Mesothelial cell of epicardium (in vitro differentiated cells): ENCODE measurements at regions not wholly inside any gene's neighbourhood (a gene's known extent, or its start where the extent isn't known, plus 50 kb on each side); places are given as distances from the start of the nearest gene placed in this dataset.

Source experiments
- DNase-seq, 2 experiments: peaks; one replicate each; pipeline ENCODE4 v3.0.0; 2021; ENCODE audit warnings: low spot score in 2 of 2; ENCODE audit not compliant: unreplicated experiment in 2 of 2
- H3K27ac Mint-ChIP-seq: 2 replicates; pipeline ENCODE4 v1.8.0; 2021; ENCODE audit warnings: mixed read lengths
- H3K27me3 Mint-ChIP-seq: 2 replicates; pipeline ENCODE4 v1.8.0; 2021; ENCODE audit warnings: low read depth, mixed read lengths
- H3K36me3 Mint-ChIP-seq: 2 replicates; pipeline ENCODE4 v1.8.0; 2021; ENCODE audit warnings: mixed read lengths
- H3K4me1 Mint-ChIP-seq: 2 replicates; pipeline ENCODE4 v1.8.0; 2021; ENCODE audit warnings: mixed read lengths
- H3K4me3 Mint-ChIP-seq: 2 replicates; pipeline ENCODE4 v1.8.0; 2021; ENCODE audit warnings: mild to moderate bottlenecking, moderate library complexity, mixed read lengths
- H3K9me3 Mint-ChIP-seq: 2 replicates; pipeline ENCODE4 v1.8.0; 2021; ENCODE audit warnings: mixed read lengths
- CTCF ChIP-seq: fragments of 200-600 bp; sonication (generic); IDR thresholded peaks from one replicate; pipeline ENCODE4 v1.5.0; 2021; ENCODE audit warnings: antibody characterized with exemption; ENCODE audit not compliant: unreplicated experiment

DNA sequence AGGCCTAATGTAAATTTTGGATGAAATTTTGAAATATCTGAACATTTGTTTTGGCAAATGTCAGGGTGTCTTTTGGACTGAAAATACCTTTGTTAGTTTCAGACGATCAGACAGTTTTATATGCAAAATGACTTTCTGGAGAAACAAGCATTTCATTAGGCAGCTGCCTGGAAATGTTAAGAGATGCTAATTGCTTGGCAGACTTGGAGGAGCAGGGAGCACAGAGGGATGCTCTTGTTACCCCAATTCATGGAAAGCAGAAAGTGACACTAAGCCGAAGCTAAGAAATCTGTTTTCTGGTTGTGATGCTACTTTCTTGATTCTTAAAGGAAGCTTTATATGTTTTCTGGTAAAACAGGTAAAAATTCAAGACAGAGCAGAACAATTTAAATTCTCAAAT, 204.3 kb upstream of the GBE1 start:
- Mint-ChIP-seq H3K27me3 (no peaks in the 10 kb centered on the region), H3K27ac (no peak overlapping the region), H3K4me3 (no peak overlapping the region), H3K9me3 (peaks cover 4% of the 10 kb centered on the region), H3K36me3 (no peaks in the 10 kb centered on the region), H3K4me1 (peaks cover 8% of the 10 kb centered on the region)
- no peak for DNase-seq
- TF ChIP-seq CTCF: no peak

DNA sequence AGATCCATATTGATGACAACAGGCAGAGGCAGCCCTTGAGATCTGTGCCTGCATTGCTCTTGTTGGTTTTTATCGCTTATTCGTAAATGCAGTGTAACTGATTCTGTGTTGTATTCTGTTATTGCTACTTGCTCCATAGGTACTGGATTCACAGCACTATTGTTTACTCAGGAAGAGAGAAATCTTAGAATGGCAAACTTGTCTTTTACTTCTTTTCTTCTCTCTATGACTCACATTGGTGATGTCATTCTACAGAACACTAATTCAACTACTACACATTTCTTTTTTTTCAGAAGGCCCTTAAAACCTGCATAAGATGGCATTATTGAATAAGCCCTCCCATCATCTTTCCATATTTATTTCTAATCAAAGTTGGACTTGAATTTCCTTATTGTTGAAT, 201.0 kb upstream of the GBE1 start:
- Mint-ChIP-seq H3K27me3 (no peaks in the 10 kb centered on the region), H3K4me3 (no peak overlapping the region), H3K9me3 (peaks cover 16% of the 10 kb centered on the region), H3K36me3 (no peaks in the 10 kb centered on the region), H3K27ac (no peak overlapping the region), H3K4me1 (peaks cover 10% of the 10 kb centered on the region)
- no peak for DNase-seq
- no peak for TF ChIP-seq CTCF

DNA sequence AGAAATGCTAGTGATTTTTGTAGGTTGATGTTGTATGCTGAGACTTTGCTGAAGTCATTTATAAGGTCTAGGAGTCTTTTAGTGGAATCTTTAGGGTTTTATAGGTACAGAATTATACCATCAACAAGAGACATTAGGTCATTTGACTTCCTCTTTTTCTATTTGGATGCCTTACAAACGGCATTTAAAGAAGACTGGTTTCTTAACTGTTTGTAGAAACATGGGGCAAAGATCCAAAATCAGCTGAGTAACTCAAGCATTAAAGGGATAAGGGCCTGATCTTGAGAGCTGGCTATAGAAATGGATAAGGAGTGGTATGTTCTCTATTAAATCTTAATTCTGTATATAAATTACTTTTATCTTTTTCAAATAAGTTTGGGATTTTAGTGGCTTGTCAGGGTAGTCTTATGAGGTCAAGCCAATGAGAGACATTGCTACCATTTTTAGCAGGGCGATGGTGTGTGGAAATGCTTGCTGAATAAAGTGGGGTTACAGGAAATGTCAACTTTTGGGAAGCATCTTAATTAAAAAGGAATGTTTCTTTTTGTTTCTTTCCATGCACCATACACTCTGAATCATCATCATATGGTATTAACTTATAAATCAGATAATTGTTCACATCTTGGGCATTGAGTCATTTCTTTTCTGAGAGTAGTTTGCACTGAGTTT, 197.7 kb upstream of the GBE1 start:
- H3K4me3 Mint-ChIP-seq: no peak overlapping the region
- peak overlapping the region; percentile 11 for H3K27ac Mint-ChIP-seq

GRCh38 chr3:81955878-81956277, 194.4 kb upstream of the GBE1 start:
- H3K4me1 Mint-ChIP-seq: peaks cover 19% of the 10 kb centered on the region

More for the DNA sequence above, 197.7 kb upstream of the GBE1 start:
- no peak for TF ChIP-seq CTCF
- no peak for DNase-seq
- Mint-ChIP-seq H3K27me3 (no peaks in the 10 kb centered on the region), H3K4me1 (peaks cover 14% of the 10 kb centered on the region), H3K36me3 (no peaks in the 10 kb centered on the region), H3K9me3 (peaks cover 16% of the 10 kb centered on the region)

DNA sequence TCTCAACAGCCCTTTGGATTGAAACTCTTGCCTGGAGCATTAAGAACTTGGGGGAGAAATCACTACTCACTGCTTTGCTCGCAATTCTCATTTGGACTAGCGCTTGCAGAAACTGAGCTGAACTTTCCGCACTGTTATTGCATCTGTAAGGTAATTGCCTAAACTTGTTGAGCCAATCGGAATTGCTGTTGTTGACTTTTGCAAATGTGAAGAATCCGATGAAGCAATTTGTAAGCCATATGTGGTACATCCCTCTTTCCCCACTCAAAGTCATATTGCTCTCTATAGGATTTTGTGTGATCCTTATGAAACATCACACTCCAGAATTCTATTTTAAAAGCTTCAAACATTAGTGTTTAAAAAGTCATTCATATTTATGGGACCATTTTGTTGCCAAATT, 191.7 kb upstream of the GBE1 start:
- H3K27ac Mint-ChIP-seq: no peak overlapping the region
- no peak for DNase-seq
- no peaks in the 10 kb centered on the region for H3K27me3 Mint-ChIP-seq
- no peaks in the 10 kb centered on the region for H3K36me3 Mint-ChIP-seq
- H3K9me3 Mint-ChIP-seq: peaks cover 4% of the 10 kb centered on the region
- peaks cover 16% of the 10 kb centered on the region for H3K4me1 Mint-ChIP-seq
- H3K4me3 Mint-ChIP-seq: no peak overlapping the region
- no peak for TF ChIP-seq CTCF

More at GRCh38 chr3:81955878-81956277, 194.4 kb upstream of the GBE1 start:
- TF ChIP-seq CTCF: no peak
- Mint-ChIP-seq H3K4me3 (no peak overlapping the region), H3K36me3 (no peaks in the 10 kb centered on the region), H3K27me3 (no peaks in the 10 kb centered on the region), H3K27ac (no peak overlapping the region), H3K9me3 (peaks cover 12% of the 10 kb centered on the region)
- no peak for DNase-seq

- TF ChIP-seq CTCF: no peak
These were observed 190.7 kb upstream of the GBE1 start for GRCh38 chr3:81952141-81952540.

More at GRCh38 chr3:81952141-81952540, 190.7 kb upstream of the GBE1 start:
- H3K27ac Mint-ChIP-seq: no peak overlapping the region
- DNase-seq: no peak
- no peaks in the 10 kb centered on the region for H3K9me3 Mint-ChIP-seq
- H3K36me3 Mint-ChIP-seq: no peaks in the 10 kb centered on the region
- no peak overlapping the region for H3K4me3 Mint-ChIP-seq
- peaks cover 16% of the 10 kb centered on the region for H3K4me1 Mint-ChIP-seq
- H3K27me3 Mint-ChIP-seq: no peaks in the 10 kb centered on the region
